ENCODE measurements at regions not wholly inside any gene's neighbourhood (a gene's known extent, or its start where the extent isn't known, plus 50 kb on each side); places are given as distances from the start of the nearest gene placed in this dataset.

- TF ChIP-seq CTCF (IDR thresholded peaks at IDR 0.05): no peak
- no peak for TF ChIP-seq MAX (CRISPR knock-in tag; IDR thresholded peaks at IDR 0.05)
Measured at GRCh38 chr21:28186604-28187003, 806.1 kb downstream of the LTN1 start.
